ENCODE measurements at regions not wholly inside any gene's neighbourhood (a gene's known extent, or its start where the extent isn't known, plus 50 kb on each side); places are given as distances from the start of the nearest gene placed in this dataset.

DNA sequence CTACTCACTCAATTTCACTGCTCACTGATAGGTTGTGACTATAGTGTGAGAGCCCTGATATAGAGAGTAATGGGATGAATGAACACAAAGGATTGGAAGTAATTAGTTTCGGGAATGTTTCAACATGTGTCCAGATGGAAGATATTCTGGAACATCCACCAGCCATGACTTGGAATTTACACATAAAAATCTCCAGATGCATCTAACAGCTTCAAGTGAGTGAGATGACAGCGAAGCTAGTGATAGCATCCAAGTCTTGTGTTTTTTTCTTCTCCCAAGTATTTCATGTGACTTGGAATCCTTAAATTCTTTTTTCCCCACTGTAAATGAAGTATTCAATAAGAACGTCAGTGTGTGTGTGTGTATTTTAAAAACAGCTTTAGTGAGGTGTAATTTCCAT is 82.1 kb downstream of the CLDN34 start:
- Histone ChIP-seq H3K27ac (no peak overlapping the region), H3K9me3 (no peaks in the 10 kb centered on the region), H3K36me3 (no peaks in the 10 kb centered on the region), H3K4me1 (peaks cover 41% of the 10 kb centered on the region), H3K27me3 (no peaks in the 10 kb centered on the region), H3K4me3 (no peak overlapping the region)
- DNase-seq (ENCODE audit: extremely low spot score in 2 of 2): no peak
- intact Hi-C loops (cut with DNase I): loop anchor here (10.0 kb wide), 1 partner anchor 1966 kb away; no protein-coding TSS in a partner anchor
- TF ChIP-seq POLR2A (IDR thresholded peaks at IDR 0.05): no peak
- TF ChIP-seq POLR2AphosphoS5 (IDR thresholded peaks at IDR 0.05; ENCODE audit: insufficient read depth in 1 of 2, low read depth in 1 of 2): no peak
- TF ChIP-seq, protein P1, sequence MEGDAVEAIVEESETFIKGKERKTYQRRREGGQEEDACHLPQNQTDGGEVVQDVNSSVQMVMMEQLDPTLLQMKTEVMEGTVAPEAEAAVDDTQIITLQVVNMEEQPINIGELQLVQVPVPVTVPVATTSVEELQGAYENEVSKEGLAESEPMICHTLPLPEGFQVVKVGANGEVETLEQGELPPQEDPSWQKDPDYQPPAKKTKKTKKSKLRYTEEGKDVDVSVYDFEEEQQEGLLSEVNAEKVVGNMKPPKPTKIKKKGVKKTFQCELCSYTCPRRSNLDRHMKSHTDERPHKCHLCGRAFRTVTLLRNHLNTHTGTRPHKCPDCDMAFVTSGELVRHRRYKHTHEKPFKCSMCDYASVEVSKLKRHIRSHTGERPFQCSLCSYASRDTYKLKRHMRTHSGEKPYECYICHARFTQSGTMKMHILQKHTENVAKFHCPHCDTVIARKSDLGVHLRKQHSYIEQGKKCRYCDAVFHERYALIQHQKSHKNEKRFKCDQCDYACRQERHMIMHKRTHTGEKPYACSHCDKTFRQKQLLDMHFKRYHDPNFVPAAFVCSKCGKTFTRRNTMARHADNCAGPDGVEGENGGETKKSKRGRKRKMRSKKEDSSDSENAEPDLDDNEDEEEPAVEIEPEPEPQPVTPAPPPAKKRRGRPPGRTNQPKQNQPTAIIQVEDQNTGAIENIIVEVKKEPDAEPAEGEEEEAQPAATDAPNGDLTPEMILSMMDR (IDR thresholded peaks at IDR 0.05): no peak

DNA sequence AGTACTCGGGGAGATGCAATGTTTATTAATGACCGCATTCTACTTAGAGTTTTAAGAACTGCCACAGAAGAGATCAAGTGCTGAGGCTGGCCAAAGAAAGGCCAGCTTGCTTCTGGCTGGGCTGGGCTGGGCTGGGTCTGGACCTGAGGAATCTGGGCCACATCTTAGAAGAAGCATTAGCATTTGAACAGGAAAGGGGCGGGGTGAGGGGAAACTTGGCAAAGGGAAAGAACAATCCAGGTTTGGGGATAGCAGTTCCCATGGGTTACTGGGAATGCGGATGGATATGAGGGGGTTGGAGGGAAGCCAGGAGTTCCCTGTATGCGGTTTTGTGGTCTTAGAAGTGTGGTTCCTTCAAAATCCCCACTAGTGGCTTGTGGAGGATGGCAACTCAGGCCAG is 83.3 kb downstream of the CLDN34 start:
- intact Hi-C loops (cut with DNase I): no loop called here
- peaks cover 31% of the 10 kb centered on the region for H3K4me1 ChIP-seq
- H3K27ac ChIP-seq: no peak overlapping the region
- H3K27me3 ChIP-seq: no peaks in the 10 kb centered on the region
- H3K36me3 ChIP-seq: no peaks in the 10 kb centered on the region
- TF ChIP-seq POLR2A (IDR thresholded peaks at IDR 0.05) (no peak), POLR2AphosphoS5 (IDR thresholded peaks at IDR 0.05; ENCODE audit: insufficient read depth in 1 of 2, low read depth in 1 of 2) (no peak)
- TF ChIP-seq, protein P1 (IDR thresholded peaks at IDR 0.05): no peak
- no peak for DNase-seq (ENCODE audit: extremely low spot score in 2 of 2)
- H3K9me3 ChIP-seq: no peaks in the 10 kb centered on the region
- no peak overlapping the region for H3K4me3 ChIP-seq

DNA sequence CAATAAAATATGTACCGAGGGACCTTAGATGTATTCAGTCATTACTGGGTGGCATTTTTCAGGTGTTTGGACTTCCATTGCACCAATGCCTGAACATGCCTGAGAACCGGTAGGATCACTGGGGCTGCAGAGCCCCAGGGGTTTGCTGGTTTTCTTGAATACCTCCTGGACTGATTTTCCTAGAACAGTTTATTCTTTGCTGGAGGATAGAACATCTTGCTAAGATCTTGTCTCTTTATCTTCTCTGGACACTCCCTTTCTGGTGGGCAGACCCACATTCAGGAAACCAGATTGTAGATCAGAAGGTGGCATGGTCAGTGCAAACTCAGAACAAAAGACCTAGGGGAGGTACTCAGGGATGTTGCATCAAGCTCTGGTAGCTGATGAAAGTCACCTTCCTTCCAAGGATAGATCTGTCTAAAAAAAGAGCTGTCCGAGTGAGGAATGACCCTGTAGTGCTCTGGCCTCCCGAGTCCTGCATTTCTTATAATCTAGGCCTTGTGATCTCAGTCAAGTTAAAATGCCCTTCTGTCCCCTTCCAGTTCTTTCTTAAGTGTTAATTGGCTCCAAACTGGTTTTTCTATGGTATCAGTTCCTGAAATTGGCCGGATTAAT is 84.8 kb downstream of the CLDN34 start:
- Histone ChIP-seq H3K27me3 (no peaks in the 10 kb centered on the region), H3K9me3 (no peaks in the 10 kb centered on the region), H3K4me1 (peaks cover 31% of the 10 kb centered on the region), H3K4me3 (no peak overlapping the region), H3K36me3 (no peaks in the 10 kb centered on the region), H3K27ac (no peak overlapping the region)
- intact Hi-C loops (cut with DNase I): no loop called here
- DNase-seq (ENCODE audit: extremely low spot score in 2 of 2): no peak
- TF ChIP-seq POLR2AphosphoS5 (IDR thresholded peaks at IDR 0.05; ENCODE audit: insufficient read depth in 1 of 2, low read depth in 1 of 2) (no peak), POLR2A (IDR thresholded peaks at IDR 0.05) (no peak)
- TF ChIP-seq, protein P1 (IDR thresholded peaks at IDR 0.05): no peak

DNA sequence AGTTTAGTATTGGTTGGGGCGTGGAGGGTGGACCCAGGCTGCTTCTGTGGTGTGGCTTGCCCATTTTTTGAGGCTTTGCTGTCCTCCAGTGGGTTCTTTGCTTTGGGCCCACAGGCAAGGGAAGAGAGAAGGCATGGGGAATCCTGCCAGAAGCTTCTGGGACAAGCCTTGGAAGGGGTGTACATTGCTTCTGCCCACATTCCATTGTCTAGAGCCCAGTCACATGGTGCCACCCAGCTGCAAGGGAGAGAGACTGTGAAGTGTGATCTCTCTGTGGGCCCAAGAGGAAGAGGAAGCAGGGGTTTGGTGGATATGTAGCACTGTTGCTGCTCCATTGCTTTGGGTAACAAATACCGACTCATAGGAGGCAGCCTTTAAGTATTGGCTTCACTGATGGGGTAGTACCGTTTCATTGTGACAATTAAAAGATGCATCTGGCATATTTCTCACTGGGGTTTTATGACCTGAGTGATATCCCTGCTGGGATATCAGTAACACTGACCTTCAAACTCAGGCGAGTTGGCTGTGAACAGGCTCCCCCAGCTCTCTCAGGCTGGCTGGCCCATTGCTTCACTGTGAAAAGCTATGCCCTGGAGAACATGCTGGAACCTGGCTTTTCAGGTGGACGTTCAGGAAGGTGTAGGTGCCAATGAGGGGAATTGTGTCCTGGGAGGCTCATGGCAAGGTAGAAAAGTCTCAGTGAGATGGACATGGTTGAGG is 85.9 kb downstream of the CLDN34 start:
- no peaks in the 10 kb centered on the region for H3K27me3 ChIP-seq
- H3K4me1 ChIP-seq: peaks cover 27% of the 10 kb centered on the region
- no peaks in the 10 kb centered on the region for H3K9me3 ChIP-seq
- H3K27ac ChIP-seq: no peak overlapping the region
- TF ChIP-seq POLR2A (IDR thresholded peaks at IDR 0.05) (no peak), POLR2AphosphoS5 (IDR thresholded peaks at IDR 0.05; ENCODE audit: insufficient read depth in 1 of 2, low read depth in 1 of 2) (no peak)
- TF ChIP-seq, protein P1 (IDR thresholded peaks at IDR 0.05): no peak
- no peak for DNase-seq (ENCODE audit: extremely low spot score in 2 of 2)
- H3K36me3 ChIP-seq: no peaks in the 10 kb centered on the region
- H3K4me3 ChIP-seq: no peak overlapping the region
- intact Hi-C loops (cut with DNase I): no loop called here

DNA sequence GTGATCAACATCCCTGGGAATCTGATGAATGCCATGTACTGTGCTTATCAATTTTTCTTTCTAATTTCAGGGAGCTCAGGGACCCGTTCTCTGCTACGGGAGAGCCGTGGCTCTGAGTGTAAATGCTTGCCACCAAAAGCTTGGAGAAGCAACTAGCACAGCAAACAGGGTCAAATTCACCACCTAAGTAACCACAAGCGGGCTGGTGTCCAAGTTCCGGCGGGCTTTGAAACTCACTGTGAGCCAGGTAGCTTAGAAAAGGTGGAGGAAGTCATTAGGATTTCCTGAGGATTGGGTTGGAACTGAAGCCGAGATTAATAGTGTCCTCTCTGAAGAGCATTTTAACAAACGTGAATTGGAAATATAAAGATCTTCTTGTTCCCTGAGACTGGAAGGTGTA is 87.2 kb downstream of the CLDN34 start:
- Histone ChIP-seq H3K27ac (no peak overlapping the region), H3K27me3 (no peaks in the 10 kb centered on the region), H3K4me3 (no peak overlapping the region), H3K4me1 (peaks cover 25% of the 10 kb centered on the region), H3K36me3 (no peaks in the 10 kb centered on the region), H3K9me3 (no peaks in the 10 kb centered on the region)
- intact Hi-C loops (cut with DNase I): no loop called here
- TF ChIP-seq, protein P1 (IDR thresholded peaks at IDR 0.05): no peak
- TF ChIP-seq POLR2A (IDR thresholded peaks at IDR 0.05) (no peak), POLR2AphosphoS5 (IDR thresholded peaks at IDR 0.05; ENCODE audit: insufficient read depth in 1 of 2, low read depth in 1 of 2) (no peak)
- DNase-seq (ENCODE audit: extremely low spot score in 2 of 2): no peak
